Kidney epithelial cell (primary cell): ENCODE measurements at regions not wholly inside any gene's neighbourhood (a gene's known extent, or its start where the extent isn't known, plus 50 kb on each side); places are given as distances from the start of the nearest gene placed in this dataset.
A peak's percentile ranks its signal among the peaks of the same experiment; 100 is the strongest.

Experiments used
- DNase-seq: peaks from one replicate; pipeline ENCODE4 v3.0.0-alpha.2; 2010; ENCODE audit warnings: low read depth
- H3K27me3 ChIP-seq: 2 replicates; pipeline ENCODE4 v1.6.0; 2011; ENCODE audit warnings: low read length; ENCODE audit not compliant: control insufficient read depth, insufficient read depth
- H3K36me3 ChIP-seq: 2 replicates; pipeline ENCODE4 v1.5.1; 2011; ENCODE audit warnings: low read length; ENCODE audit not compliant: control insufficient read depth, insufficient read depth
- H3K4me3 ChIP-seq: 2 replicates; pipeline ENCODE4 v1.5.1; 2011; ENCODE audit warnings: low read depth, mild to moderate bottlenecking, control low read depth, low read length
- CTCF ChIP-seq: IDR thresholded peaks from 2 replicates; pipeline ENCODE4 v1.5.1; 2011; ENCODE audit warnings: mild to moderate bottlenecking, moderate library complexity, low read length, control low read depth, inconsistent platforms; ENCODE audit not compliant: insufficient read depth, poor library complexity, severe bottlenecking

- DNase-seq: no peak
Observed at GRCh38 chr20:63058696-63059335, 52.1 kb upstream of the BHLHE23 start.

GRCh38 chr20:63057171-63058117 lies 50.7 kb upstream of the BHLHE23 start:
- no peak for DNase-seq
- H3K4me3 ChIP-seq: no peak overlapping the region
- TF ChIP-seq CTCF: no peak

More at GRCh38 chr20:63058696-63059335, 52.1 kb upstream of the BHLHE23 start:
- Histone ChIP-seq H3K27me3 (peaks cover 15% of the 10 kb centered on the region), H3K4me3 (no peak overlapping the region), H3K36me3 (no peaks in the 10 kb centered on the region)
- no peak for TF ChIP-seq CTCF

GRCh38 chr20:63056236-63057170 lies 49.7 kb upstream of the BHLHE23 start:
- DNase-seq: no peak
- Histone ChIP-seq H3K4me3 (no peak overlapping the region), H3K27me3 (peaks cover 33% of the 10 kb centered on the region), H3K36me3 (no peaks in the 10 kb centered on the region)
- TF ChIP-seq CTCF: peak; percentile 90

More at GRCh38 chr20:63057171-63058117, 50.7 kb upstream of the BHLHE23 start:
- Histone ChIP-seq H3K27me3 (peaks cover 26% of the 10 kb centered on the region), H3K36me3 (no peaks in the 10 kb centered on the region)
